ENCODE measurements at regions not wholly inside any gene's neighbourhood (a gene's known extent, or its start where the extent isn't known, plus 50 kb on each side); places are given as distances from the start of the nearest gene placed in this dataset.

- TF ChIP-seq ZNF274 (IDR thresholded peaks at IDR 0.05; ENCODE audit: borderline replicate concordance, extremely low read depth, low read length) (no peak), NANOG (IDR thresholded peaks at IDR 0.05; ENCODE audit: insufficient read depth, low read depth, low read length, poor library complexity, severe bottlenecking) (no peak), TEAD4 (IDR thresholded peaks at IDR 0.05; ENCODE audit: low read depth, low read length) (no peak)
Measured at GRCh38 chr20:51946586-51946985, 144.3 kb upstream of the SALL4 start.

Data from H1 (cell line).